ENCODE measurements at regions not wholly inside any gene's neighbourhood (a gene's known extent, or its start where the extent isn't known, plus 50 kb on each side); places are given as distances from the start of the nearest gene placed in this dataset.

DNA sequence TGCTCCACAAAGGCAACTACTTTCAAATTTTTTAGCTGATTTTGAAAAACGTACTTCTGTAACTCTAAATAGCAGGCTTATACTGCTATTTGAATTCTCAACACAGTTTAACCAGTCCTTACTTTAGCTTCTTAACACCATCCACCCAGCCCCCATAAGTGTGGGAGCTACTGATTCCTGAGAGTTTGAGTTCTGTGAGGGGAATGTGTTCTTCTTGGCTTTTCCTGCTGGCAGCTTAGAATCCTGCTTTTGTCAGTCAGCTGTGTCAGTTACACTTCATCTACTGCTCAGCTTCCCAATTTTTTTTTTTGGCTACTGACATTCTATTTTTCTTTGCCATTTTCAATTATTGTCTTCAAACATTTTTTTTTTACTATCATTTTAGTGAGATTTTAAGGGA is 440.4 kb downstream of the INSC start:
- H3K27ac ChIP-seq = no peak overlapping the region
- H3K4me1 ChIP-seq = no peaks in the 10 kb centered on the region
- H3K36me3 ChIP-seq = no peaks in the 10 kb centered on the region
- H3K4me3 ChIP-seq = no peak overlapping the region
- intact Hi-C loops (cut with DNase I; ENCODE audit: low total_unique reads) = loop anchor here (5.0 kb wide), 1 partner anchor 463 kb away; no protein-coding TSS in a partner anchor
- TF ChIP-seq POLR2AphosphoS5 (IDR thresholded peaks at IDR 0.05) (no peak), POLR2A (IDR thresholded peaks at IDR 0.05) (no peak)
- TF ChIP-seq, protein P1, sequence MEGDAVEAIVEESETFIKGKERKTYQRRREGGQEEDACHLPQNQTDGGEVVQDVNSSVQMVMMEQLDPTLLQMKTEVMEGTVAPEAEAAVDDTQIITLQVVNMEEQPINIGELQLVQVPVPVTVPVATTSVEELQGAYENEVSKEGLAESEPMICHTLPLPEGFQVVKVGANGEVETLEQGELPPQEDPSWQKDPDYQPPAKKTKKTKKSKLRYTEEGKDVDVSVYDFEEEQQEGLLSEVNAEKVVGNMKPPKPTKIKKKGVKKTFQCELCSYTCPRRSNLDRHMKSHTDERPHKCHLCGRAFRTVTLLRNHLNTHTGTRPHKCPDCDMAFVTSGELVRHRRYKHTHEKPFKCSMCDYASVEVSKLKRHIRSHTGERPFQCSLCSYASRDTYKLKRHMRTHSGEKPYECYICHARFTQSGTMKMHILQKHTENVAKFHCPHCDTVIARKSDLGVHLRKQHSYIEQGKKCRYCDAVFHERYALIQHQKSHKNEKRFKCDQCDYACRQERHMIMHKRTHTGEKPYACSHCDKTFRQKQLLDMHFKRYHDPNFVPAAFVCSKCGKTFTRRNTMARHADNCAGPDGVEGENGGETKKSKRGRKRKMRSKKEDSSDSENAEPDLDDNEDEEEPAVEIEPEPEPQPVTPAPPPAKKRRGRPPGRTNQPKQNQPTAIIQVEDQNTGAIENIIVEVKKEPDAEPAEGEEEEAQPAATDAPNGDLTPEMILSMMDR (IDR thresholded peaks at IDR 0.05) = no peak
- DNase-seq (ENCODE audit: low spot score in 2 of 2) = no peak
- no peaks in the 10 kb centered on the region for H3K27me3 ChIP-seq
- H3K9me3 ChIP-seq = no peaks in the 10 kb centered on the region

DNA sequence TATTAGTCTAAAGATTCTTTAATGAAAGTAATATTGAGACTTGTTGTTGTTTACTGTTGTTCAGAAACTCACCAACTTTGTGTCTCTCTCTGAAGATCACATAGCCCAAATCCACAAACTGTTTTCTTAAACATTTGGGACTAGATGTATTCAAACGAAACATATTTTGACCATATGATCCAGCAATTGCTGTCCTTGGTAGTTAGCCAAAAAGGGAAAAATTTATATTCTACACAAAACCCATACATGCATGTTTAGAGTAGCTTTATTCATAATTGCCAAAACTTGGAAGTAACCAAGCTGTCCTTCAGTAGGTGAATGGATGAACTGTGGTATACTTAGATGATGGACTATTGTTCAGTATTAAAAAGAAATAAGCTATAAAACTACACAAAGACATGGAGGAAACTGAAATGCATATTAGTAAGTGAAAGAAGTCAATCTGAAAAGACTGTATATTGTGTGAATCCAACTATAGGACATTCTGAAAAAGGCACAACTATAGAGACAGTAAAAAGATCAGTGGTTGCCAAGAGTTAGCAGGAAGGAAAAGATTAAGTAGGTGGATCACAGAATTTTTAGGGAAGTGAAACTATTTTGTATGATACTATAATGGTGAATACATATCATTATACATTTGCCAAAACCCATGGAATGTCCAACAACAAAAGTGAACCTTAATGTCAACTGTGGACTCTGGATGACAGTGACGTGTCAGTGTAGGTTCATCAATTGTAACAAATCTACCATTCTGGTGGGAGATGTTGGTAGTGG is 442.9 kb downstream of the INSC start:
- Histone ChIP-seq H3K27me3 (no peaks in the 10 kb centered on the region), H3K36me3 (no peaks in the 10 kb centered on the region), H3K27ac (no peak overlapping the region), H3K9me3 (no peaks in the 10 kb centered on the region), H3K4me1 (no peaks in the 10 kb centered on the region), H3K4me3 (no peak overlapping the region)
- DNase-seq (ENCODE audit: low spot score in 2 of 2) = no peak
- intact Hi-C loops (cut with DNase I; ENCODE audit: low total_unique reads) = loop anchor here (5.0 kb wide), 1 partner anchor 465 kb away; no protein-coding TSS in a partner anchor
- TF ChIP-seq, protein P1 (IDR thresholded peaks at IDR 0.05) = no peak
- TF ChIP-seq POLR2A (IDR thresholded peaks at IDR 0.05) (no peak), POLR2AphosphoS5 (IDR thresholded peaks at IDR 0.05) (no peak)

DNA sequence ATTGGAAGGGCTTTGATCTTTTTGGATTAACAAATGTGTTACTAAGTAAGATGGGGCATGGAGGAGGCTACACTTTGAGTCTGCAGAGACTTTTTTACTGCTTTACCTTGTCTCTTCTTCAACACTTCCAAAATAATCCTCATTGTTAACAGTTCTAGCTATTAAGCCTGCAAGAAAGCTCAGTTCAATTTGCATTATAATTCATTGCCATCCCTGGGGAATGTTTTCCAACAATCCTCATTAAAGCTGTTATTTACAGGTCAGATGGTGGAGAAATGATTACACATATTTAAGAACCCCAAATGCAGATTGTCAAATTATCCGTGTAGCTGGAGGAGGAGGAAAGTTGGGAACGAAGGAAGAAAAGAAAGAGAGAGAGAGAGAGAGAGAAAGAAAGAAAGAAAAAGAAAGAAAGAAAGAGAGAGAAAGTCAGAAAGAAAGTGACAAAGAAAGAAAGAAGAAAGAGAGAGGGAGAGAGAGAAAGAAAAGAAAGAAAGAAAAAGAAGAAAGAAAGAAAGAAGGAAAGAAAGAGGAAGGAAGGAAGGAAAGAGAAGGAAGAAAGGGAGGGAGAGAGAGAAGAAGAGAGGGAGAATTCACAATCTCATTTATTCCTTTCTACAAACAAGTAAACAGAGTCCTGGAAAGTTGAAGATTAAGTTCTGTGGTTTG is 443.9 kb downstream of the INSC start:
- intact Hi-C loops (cut with DNase I; ENCODE audit: low total_unique reads) = loop anchor here (5.0 kb wide), 1 partner anchor 466 kb away; no protein-coding TSS in a partner anchor
- no peak for TF ChIP-seq POLR2A (IDR thresholded peaks at IDR 0.05)
- TF ChIP-seq, protein P1 (IDR thresholded peaks at IDR 0.05) = no peak
- Histone ChIP-seq H3K36me3 (no peaks in the 10 kb centered on the region), H3K27me3 (no peaks in the 10 kb centered on the region), H3K4me3 (no peak overlapping the region), H3K27ac (no peak overlapping the region), H3K4me1 (no peaks in the 10 kb centered on the region), H3K9me3 (no peaks in the 10 kb centered on the region)
- DNase-seq (ENCODE audit: low spot score in 2 of 2) = no peak

DNA sequence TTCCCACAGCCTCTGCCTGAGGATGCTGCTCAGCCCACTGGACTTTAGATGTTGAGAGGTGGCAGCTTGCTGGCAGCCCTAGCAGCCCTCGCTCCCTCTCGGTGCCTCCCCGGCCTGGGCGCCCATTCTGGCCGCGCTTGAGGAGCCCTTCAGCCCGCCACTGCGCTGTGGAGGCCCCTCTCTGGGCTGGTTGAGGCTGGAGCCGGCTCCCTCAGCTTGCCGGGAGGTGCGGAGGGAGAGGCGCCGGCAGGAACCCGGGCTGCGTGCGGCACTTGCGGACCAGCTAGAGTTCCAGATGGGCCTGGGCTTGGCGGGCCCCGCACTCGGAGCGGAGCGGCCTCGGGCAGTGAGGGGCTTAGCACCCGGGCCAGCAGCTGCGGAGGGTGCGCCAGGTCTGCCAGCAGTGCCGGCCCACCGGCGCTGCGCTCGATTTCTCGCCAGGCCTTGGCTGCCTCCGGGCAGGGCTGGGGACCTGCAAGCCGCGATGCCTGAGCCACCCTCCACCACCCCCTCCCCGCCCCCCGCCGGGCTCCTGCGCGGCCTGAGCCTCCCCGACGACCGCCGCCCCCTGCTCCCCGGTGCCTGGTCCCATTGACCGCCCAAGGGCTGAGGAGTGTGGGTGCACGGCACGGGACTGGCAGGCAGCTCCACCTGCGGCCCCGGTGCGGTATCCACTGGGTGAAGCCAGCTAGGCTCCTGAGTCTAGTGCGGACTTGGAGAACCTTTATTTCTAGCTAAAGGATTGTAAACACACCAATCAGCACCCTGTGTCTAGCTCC is 446.2 kb downstream of the INSC start:
- intact Hi-C loops (cut with DNase I; ENCODE audit: low total_unique reads) = no loop called here
- H3K27me3 ChIP-seq = no peaks in the 10 kb centered on the region
- no peaks in the 10 kb centered on the region for H3K4me1 ChIP-seq
- no peak for DNase-seq (ENCODE audit: low spot score in 2 of 2)
- H3K9me3 ChIP-seq = no peaks in the 10 kb centered on the region
- H3K36me3 ChIP-seq = no peaks in the 10 kb centered on the region
- no peak overlapping the region for H3K27ac ChIP-seq
- no peak for TF ChIP-seq POLR2A (IDR thresholded peaks at IDR 0.05)
- TF ChIP-seq, protein P1 (IDR thresholded peaks at IDR 0.05) = no peak
- TF ChIP-seq POLR2AphosphoS5 (IDR thresholded peaks at IDR 0.05) = no peak
- no peak overlapping the region for H3K4me3 ChIP-seq

Data from breast epithelium (tissue), 4 donors.